ENCODE measurements at regions not wholly inside any gene's neighbourhood (a gene's known extent, or its start where the extent isn't known, plus 50 kb on each side); places are given as distances from the start of the nearest gene placed in this dataset.
"Not testable (repeated sequence)": the region's sequence is repeated elsewhere in the genome, so short reads cannot be mapped to it uniquely, and the experiment has no call there.

DNA sequence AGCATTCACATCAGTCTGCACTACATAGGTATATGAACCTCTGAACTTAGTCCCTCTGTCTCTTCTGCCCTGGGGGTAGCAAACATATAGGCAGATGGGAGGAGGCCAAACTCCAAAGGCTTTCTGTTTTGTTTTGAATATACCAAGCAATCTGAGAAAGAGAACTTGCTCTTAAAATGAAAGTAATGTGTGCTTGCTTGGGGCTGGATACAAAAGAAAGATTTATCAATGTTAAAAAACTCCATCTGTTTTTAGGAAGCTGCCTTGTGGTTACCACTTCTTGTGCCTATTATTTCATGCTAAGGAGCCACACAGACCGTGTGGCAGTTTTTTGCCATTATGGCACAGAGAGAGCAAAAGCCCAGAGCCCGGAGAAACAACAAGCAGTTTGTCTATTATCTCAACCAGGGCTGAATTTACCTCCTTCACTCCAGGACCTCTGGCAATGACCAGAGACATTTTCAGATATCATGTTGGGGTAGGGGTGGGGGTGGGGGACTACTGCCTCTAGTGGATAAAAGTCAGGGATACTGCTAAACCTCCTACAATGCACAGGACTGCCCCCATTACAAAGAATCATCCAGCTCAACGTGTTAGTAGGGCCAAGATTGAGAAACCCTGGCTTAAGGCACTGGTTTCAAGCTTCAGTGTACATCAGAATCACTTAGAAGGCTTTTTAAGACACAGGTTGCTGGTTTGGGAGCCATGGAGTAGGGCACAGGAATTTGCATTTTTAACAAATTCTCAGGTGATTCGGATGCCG is 124.2 kb downstream of the APIP start:
- CTCF ChIA-PET: interaction anchor here (0.6 to 1.3 kb wide), 2 partner anchors 48 to 63 kb away, joined by 3 read pairs; no protein-coding TSS in a partner anchor
- intact Hi-C loops (cut with micrococcal nuclease): no loop called here

DNA sequence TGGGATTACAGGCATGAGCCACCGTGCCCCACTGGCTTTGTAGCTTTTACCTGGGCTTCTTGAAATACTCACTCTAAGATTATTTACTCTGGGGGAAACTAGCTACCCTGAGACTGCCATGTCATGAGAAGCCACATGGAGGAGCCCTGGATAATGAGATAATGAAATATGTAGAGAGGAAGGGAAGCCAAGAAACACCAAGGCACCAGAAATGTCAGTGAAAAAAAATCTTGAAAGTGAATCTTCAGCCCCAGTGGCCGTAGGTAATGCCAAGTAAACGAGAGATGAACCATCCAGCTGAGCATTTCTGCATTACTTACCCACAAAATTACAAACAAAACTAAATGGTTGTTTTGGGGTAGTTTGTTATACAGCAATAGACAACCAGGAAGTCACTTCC is 125.6 kb downstream of the APIP start:
- CTCF ChIA-PET: interaction anchor here (0.8 to 1.3 kb wide), 3 partner anchors 50 to 204 kb away, joined by 3 to 5 read pairs (median 3); no protein-coding TSS in a partner anchor
- peaks cover 6% of the 10 kb centered on the region for H3K27me3 Mint-ChIP-seq (ENCODE audit: low read depth)
- peaks cover 5% of the 10 kb centered on the region for H3K9me3 Mint-ChIP-seq
- H3K4me3 Mint-ChIP-seq: no peak overlapping the region
- H3K36me3 Mint-ChIP-seq (ENCODE audit: low read depth): no peaks in the 10 kb centered on the region
- no peak overlapping the region for H3K27ac Mint-ChIP-seq
- no peak for DNase-seq
- intact Hi-C loops (cut with micrococcal nuclease): no loop called here
- no peaks in the 10 kb centered on the region for H3K4me1 Mint-ChIP-seq (ENCODE audit: low read depth)

More for the DNA sequence above, 124.2 kb downstream of the APIP start:
- Mint-ChIP-seq H3K36me3 (ENCODE audit: low read depth) (no peaks in the 10 kb centered on the region), H3K9me3 (peaks cover 5% of the 10 kb centered on the region), H3K27me3 (ENCODE audit: low read depth) (peaks cover 6% of the 10 kb centered on the region), H3K4me1 (ENCODE audit: low read depth) (no peaks in the 10 kb centered on the region), H3K4me3 (no peak overlapping the region), H3K27ac (peak overlapping the region; percentile 19)
- no peak for DNase-seq

DNA sequence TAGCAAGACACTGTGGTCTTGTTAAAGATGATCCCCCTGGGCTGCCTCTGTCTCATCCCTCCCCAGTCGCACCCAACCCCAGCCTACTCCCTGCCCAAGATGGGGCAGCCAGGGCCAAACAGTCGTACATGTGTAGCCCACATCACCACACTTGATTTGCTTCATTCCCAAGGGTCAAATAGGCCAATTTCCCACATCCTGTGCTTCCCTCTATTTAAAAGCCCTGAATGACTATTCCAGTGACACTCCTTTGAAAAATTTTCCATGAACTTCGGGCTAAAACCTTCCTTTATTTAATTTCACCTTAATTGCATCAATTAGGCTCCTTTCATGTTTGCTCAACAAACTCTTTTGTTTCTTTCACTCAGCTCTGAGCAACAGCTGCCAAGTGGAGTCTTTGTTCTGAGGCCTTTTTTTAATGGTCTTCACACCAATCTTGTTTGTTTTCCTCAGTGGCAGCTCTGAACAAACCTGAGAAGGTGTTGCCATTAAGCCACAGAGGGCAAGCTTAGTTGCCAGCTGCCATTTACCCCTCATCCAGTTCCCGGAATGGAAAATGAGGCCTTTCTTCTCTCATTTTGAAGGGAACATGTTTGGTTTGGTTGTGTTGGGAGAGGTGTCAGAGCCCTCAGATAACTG is 126.9 kb downstream of the APIP start:
- Mint-ChIP-seq H3K36me3 (ENCODE audit: low read depth) (no peaks in the 10 kb centered on the region), H3K27ac (no peak overlapping the region), H3K27me3 (ENCODE audit: low read depth) (peaks cover 2% of the 10 kb centered on the region), H3K4me1 (ENCODE audit: low read depth) (no peaks in the 10 kb centered on the region), H3K9me3 (peaks cover 5% of the 10 kb centered on the region), H3K4me3 (no peak overlapping the region)
- intact Hi-C loops (cut with micrococcal nuclease): no loop called here
- no peak for DNase-seq
- CTCF ChIA-PET: interaction anchor here (1.4 kb wide), 1 partner anchor 101 kb away, joined by 3 read pairs; no protein-coding TSS in a partner anchor

DNA sequence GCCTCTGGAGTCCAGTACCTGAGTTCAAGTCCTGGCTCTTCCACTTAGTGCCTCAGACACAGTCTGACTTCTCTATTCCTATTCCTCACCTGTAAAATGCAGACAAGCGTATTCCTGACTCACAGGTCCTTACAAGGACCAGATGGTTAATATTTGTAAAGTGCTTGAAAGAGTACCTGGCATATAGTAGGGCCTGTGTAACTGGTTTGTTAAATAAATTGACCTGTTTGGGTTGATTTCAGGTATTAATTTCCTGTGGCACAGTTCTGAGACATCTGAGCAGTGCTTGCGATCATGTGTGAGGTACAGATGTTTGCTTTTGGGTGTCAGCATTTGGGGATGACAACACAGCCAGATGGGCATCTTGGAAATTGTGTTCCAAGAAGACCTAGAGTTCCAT is 127.5 kb downstream of the APIP start:
- Mint-ChIP-seq H3K9me3 (peaks cover 5% of the 10 kb centered on the region), H3K4me1 (ENCODE audit: low read depth) (no peaks in the 10 kb centered on the region), H3K4me3 (no peak overlapping the region), H3K27ac (no peak overlapping the region), H3K27me3 (ENCODE audit: low read depth) (peaks cover 4% of the 10 kb centered on the region), H3K36me3 (ENCODE audit: low read depth) (no peaks in the 10 kb centered on the region)
- no peak for DNase-seq
- CTCF ChIA-PET: no interaction called here
- intact Hi-C loops (cut with micrococcal nuclease): no loop called here

DNA sequence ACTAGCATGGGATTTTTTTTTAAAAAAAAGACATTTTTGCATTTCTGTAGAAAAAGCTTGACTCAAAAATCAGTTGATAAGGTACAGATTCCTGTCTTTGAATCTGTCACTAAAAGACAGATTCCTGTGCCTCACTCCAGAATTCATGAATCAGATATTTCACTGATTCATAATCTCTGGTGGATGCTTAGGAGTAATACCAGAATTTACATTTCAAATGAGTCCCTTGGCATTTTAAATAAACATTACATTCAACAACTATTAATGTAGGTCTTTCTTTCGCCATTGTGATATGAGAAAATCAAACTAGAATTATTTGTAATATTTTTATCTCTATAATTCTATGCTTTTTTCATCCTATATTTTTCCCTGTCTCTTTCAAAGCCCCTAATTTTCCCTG is 128.3 kb downstream of the APIP start:
- Mint-ChIP-seq H3K27ac (no peak overlapping the region), H3K4me3 (no peak overlapping the region), H3K4me1 (ENCODE audit: low read depth) (no peaks in the 10 kb centered on the region), H3K9me3 (peaks cover 5% of the 10 kb centered on the region), H3K36me3 (ENCODE audit: low read depth) (no peaks in the 10 kb centered on the region), H3K27me3 (ENCODE audit: low read depth) (peaks cover 5% of the 10 kb centered on the region)
- DNase-seq: no peak
- intact Hi-C loops (cut with micrococcal nuclease): no loop called here
- CTCF ChIA-PET: interaction anchor here (0.8 kb wide), 1 partner anchor 53 kb away, joined by 3 read pairs; no protein-coding TSS in a partner anchor

DNA sequence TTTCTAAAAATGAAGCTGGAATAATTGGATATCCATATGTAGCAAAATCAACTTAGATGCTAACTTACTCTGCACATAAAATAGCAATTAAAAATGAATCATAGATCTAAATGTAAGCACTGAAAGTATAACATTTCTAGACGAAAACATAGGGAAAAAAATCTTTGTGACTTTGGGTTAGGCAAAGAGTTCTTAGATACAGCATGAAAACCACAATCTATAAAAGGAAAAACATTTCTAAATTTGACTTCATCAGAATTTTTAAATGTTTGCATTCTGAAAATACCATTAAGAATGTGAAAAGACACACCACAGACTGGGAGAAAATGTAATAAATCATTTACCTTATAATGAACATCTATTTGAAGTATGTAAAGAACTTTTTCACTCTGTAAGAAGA is 128.8 kb downstream of the APIP start:
- no peak overlapping the region for H3K27ac Mint-ChIP-seq
- no peaks in the 10 kb centered on the region for H3K4me1 Mint-ChIP-seq (ENCODE audit: low read depth)
- CTCF ChIA-PET: interaction anchor here (0.6 to 0.8 kb wide), 2 partner anchors 23 to 53 kb away, joined by 3 to 4 read pairs; no protein-coding TSS in a partner anchor
- no peak overlapping the region for H3K4me3 Mint-ChIP-seq
- H3K27me3 Mint-ChIP-seq (ENCODE audit: low read depth): peaks cover 6% of the 10 kb centered on the region
- no peaks in the 10 kb centered on the region for H3K36me3 Mint-ChIP-seq (ENCODE audit: low read depth)
- intact Hi-C loops (cut with micrococcal nuclease): no loop called here
- no peak for DNase-seq
- H3K9me3 Mint-ChIP-seq: peaks cover 5% of the 10 kb centered on the region

DNA sequence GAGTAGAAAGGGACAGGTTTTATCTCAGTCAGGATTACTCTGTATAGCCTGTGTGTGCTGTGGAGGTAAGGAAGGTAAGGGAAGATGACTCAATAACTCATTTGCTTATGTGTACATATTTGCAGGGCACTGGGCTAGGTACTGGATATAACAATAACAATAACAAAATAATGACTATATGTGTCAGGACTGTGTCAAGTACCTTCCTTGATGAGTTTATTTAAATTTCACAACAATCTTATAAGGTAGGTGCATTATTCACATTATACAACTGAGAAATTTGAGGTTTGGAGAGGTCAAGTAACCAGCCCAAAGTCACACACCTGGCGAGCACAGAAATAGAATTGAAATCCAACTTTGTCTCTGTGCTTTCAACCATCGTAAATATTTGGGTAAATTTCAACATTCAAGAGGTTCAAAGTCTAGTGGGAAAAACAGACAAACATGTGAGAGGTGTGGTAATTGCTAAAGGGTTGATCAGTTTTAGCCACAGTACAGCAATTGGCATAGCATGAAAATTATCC is 131.8 kb downstream of the APIP start:
- H3K4me3 Mint-ChIP-seq: no peak overlapping the region
- intact Hi-C loops (cut with micrococcal nuclease): no loop called here
- H3K27me3 Mint-ChIP-seq (ENCODE audit: low read depth): peaks cover 10% of the 10 kb centered on the region
- H3K27ac Mint-ChIP-seq: no peak overlapping the region
- no peak for DNase-seq
- CTCF ChIA-PET: no interaction called here
- no peaks in the 10 kb centered on the region for H3K4me1 Mint-ChIP-seq (ENCODE audit: low read depth)
- no peaks in the 10 kb centered on the region for H3K9me3 Mint-ChIP-seq
- no peaks in the 10 kb centered on the region for H3K36me3 Mint-ChIP-seq (ENCODE audit: low read depth)

DNA sequence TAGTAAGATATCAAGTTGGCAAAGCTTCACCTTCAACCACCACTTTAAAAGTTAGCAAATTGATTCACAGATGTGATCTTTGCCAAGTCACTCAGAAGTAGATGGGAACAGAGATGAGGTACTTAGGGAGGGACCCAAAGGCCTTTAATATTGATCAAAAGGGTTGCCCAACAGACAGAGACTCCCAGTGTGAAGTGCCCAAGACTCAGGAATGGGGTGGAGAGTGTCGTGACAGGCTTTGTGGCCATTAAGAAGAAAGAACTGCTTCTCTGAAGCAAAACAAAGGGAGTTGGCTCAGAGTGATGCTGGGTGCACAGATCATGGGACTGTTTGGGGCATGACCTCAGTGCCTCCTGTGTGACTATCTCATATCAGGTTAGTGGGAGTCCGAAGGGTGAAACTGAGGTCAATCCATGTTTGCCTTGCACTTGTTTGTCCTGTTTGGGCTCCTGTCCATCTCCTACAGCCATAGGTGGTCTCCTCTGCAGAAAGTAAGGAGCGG is 132.3 kb downstream of the APIP start:
- no peak for DNase-seq
- CTCF ChIA-PET: no interaction called here
- no peaks in the 10 kb centered on the region for H3K4me1 Mint-ChIP-seq (ENCODE audit: low read depth)
- intact Hi-C loops (cut with micrococcal nuclease): no loop called here
- peaks cover 10% of the 10 kb centered on the region for H3K27me3 Mint-ChIP-seq (ENCODE audit: low read depth)
- H3K4me3 Mint-ChIP-seq: no peak overlapping the region
- H3K27ac Mint-ChIP-seq: no peak overlapping the region
- no peaks in the 10 kb centered on the region for H3K9me3 Mint-ChIP-seq
- no peaks in the 10 kb centered on the region for H3K36me3 Mint-ChIP-seq (ENCODE audit: low read depth)

DNA sequence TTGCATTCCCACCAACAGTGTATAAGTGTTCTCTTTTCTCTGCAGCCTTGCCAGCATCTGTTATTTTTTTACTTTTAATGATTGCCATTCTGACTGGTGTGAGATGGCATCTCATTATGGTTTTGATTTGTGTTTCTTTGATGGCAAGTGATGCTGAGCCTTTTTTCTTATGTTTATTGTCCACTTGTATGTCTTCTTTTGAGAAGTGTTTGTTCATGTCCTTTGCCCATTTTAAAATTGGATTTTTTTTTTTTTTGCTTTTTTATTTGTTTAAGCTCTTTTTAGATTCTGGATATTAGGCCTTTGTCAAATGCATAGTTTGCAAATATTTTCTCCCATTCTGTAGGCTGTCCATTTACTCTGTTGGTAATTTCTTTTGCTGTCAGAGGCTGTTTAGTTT is 134.4 kb downstream of the APIP start:
- H3K4me1 Mint-ChIP-seq (ENCODE audit: low read depth); H3K27ac Mint-ChIP-seq; H3K9me3 Mint-ChIP-seq; H3K36me3 Mint-ChIP-seq (ENCODE audit: low read depth); DNase-seq; intact Hi-C loops (cut with micrococcal nuclease); H3K4me3 Mint-ChIP-seq: not testable (repeated sequence)
- H3K27me3 Mint-ChIP-seq (ENCODE audit: low read depth): peaks cover 14% of the 10 kb centered on the region
- CTCF ChIA-PET: interaction anchor here (0.9 kb wide), 1 partner anchor 666 kb away, joined by 4 read pairs; no protein-coding TSS in a partner anchor

DNA sequence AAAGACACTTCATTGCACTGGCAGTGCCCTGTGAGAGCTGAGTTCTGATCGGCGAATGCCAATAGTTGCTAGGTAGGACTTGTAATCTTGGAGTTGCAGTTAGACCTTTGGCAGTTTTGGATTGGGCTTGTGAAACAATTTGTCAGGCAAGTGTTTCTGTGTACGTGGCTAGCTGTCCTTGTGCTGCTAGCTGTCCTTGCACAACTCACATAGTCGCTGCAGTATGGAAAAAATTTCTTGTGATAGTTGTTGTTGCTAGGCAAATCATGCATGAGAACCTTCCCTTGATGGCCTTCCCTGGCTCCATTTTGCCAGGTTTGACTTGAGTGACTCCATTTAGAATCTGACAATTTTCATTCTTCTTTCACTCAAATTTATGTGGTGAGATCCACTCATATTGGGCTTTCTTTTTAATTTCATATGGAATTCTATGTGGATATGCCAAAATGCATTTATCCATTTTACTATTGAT is 140.7 kb downstream of the APIP start:
- DNase-seq: no peak
- CTCF ChIA-PET: no interaction called here
- Mint-ChIP-seq H3K4me1 (ENCODE audit: low read depth) (no peaks in the 10 kb centered on the region), H3K36me3 (ENCODE audit: low read depth) (no peaks in the 10 kb centered on the region), H3K4me3 (no peak overlapping the region), H3K9me3 (no peaks in the 10 kb centered on the region), H3K27me3 (ENCODE audit: low read depth) (peaks cover 21% of the 10 kb centered on the region), H3K27ac (no peak overlapping the region)
- intact Hi-C loops (cut with micrococcal nuclease): no loop called here

DNA sequence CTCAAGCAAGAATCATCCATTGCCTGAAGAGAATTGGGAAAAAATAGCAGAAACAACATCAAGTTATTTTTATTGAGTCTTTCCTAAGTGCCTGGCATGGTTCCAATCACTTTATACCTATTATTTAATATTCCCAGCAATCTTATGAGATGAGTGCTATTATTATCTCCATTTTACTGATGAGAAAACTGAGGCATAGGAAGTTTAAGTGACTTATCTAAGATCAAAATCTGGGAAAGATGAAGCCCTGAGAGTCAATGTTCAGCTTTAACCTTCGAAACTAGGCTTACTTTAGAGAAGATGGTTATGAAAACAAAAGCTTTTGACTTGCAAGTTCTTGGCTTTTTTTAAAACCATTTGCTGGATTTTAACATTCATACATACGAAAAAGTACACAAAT is 141.6 kb downstream of the APIP start:
- H3K36me3 Mint-ChIP-seq (ENCODE audit: low read depth): no peaks in the 10 kb centered on the region
- CTCF ChIA-PET: interaction anchor here (0.5 kb wide), 1 partner anchor 1509 kb away, joined by 3 read pairs; no protein-coding TSS in a partner anchor
- no peak for DNase-seq
- H3K4me3 Mint-ChIP-seq: no peak overlapping the region
- intact Hi-C loops (cut with micrococcal nuclease): no loop called here
- H3K9me3 Mint-ChIP-seq: no peaks in the 10 kb centered on the region
- peaks cover 25% of the 10 kb centered on the region for H3K27me3 Mint-ChIP-seq (ENCODE audit: low read depth)
- no peaks in the 10 kb centered on the region for H3K4me1 Mint-ChIP-seq (ENCODE audit: low read depth)
- no peak overlapping the region for H3K27ac Mint-ChIP-seq

DNA sequence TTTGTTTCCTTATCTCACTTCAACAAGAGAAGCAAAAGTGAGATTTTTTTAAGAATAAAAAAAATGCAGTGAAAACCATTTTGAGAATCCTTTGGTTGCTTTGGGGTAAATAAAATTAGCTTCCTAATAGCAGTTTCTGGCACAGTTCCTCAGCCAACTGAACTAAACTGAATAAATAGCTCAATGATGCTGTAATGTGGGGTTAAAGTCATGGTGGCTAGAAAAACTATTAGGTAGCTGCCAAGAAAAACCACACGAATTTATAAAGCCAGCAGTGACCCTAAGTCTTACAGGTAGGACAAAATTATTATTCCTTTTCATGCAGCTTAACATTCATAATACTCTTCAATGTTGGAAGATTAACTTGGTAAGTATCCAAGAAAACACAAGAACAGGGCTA is 142.4 kb downstream of the APIP start:
- Mint-ChIP-seq H3K27ac (no peak overlapping the region), H3K27me3 (ENCODE audit: low read depth) (peaks cover 27% of the 10 kb centered on the region), H3K4me1 (ENCODE audit: low read depth) (no peaks in the 10 kb centered on the region), H3K36me3 (ENCODE audit: low read depth) (no peaks in the 10 kb centered on the region), H3K4me3 (no peak overlapping the region), H3K9me3 (no peaks in the 10 kb centered on the region)
- no peak for DNase-seq
- intact Hi-C loops (cut with micrococcal nuclease): no loop called here
- CTCF ChIA-PET: no interaction called here
